PFSK-1 (cell line): ENCODE measurements at regions not wholly inside any gene's neighbourhood (a gene's known extent, or its start where the extent isn't known, plus 50 kb on each side); places are given as distances from the start of the nearest gene placed in this dataset.

Experiments used
- FOXP2 ChIP-seq: optimal IDR thresholded peaks from 2 replicates; pipeline ENCODE3; 2011; ENCODE audit warnings: borderline replicate concordance, control low read depth, inconsistent platforms; ENCODE audit not compliant: insufficient read depth; ENCODE audit errors: extremely low read length, extremely low read depth
- POLR2AphosphoS5 ChIP-seq: IDR thresholded peaks from 2 replicates; pipeline ENCODE4 v1.6.1; 2012; ENCODE audit warnings: low read depth, mild to moderate bottlenecking, control low read depth, low read length, moderate library complexity
- REST ChIP-seq, 2 experiments: IDR thresholded peaks; 2 replicates each; pipeline versions ENCODE4 v1.6.1 to v1.8.0; 2011 to 2012; ENCODE audit warnings: low read depth in 2 of 2, low read length in 2 of 2, control low read depth in 1 of 2, inconsistent platforms in 1 of 2, mild to moderate bottlenecking in 1 of 2, moderate library complexity in 1 of 2; ENCODE audit not compliant: insufficient read depth in 1 of 2
- SIN3A ChIP-seq: IDR thresholded peaks from 2 replicates; pipeline ENCODE4 v1.6.1; 2012; ENCODE audit warnings: mild to moderate bottlenecking, low read length, moderate library complexity, borderline replicate concordance; ENCODE audit not compliant: insufficient read depth
- TAF1 ChIP-seq: IDR thresholded peaks from 2 replicates; pipeline ENCODE4 v1.6.1; 2012; ENCODE audit warnings: low read length, control low read depth, borderline replicate concordance; ENCODE audit not compliant: insufficient read depth

- TF ChIP-seq REST (IDR thresholded peaks at IDR 0.05; ENCODE audit: insufficient read depth in 1 of 2, low read depth in 2 of 2, low read length in 2 of 2), result no peak
- TF ChIP-seq TAF1, result no peak
- no peak for TF ChIP-seq POLR2AphosphoS5
- TF ChIP-seq SIN3A, result no peak
- no peak for TF ChIP-seq FOXP2
These were observed 324.1 kb upstream of the CRIM1 start for GRCh38 chr2:36031471-36031870.
